ENCODE measurements at regions not wholly inside any gene's neighbourhood (a gene's known extent, or its start where the extent isn't known, plus 50 kb on each side); places are given as distances from the start of the nearest gene placed in this dataset.

DNA sequence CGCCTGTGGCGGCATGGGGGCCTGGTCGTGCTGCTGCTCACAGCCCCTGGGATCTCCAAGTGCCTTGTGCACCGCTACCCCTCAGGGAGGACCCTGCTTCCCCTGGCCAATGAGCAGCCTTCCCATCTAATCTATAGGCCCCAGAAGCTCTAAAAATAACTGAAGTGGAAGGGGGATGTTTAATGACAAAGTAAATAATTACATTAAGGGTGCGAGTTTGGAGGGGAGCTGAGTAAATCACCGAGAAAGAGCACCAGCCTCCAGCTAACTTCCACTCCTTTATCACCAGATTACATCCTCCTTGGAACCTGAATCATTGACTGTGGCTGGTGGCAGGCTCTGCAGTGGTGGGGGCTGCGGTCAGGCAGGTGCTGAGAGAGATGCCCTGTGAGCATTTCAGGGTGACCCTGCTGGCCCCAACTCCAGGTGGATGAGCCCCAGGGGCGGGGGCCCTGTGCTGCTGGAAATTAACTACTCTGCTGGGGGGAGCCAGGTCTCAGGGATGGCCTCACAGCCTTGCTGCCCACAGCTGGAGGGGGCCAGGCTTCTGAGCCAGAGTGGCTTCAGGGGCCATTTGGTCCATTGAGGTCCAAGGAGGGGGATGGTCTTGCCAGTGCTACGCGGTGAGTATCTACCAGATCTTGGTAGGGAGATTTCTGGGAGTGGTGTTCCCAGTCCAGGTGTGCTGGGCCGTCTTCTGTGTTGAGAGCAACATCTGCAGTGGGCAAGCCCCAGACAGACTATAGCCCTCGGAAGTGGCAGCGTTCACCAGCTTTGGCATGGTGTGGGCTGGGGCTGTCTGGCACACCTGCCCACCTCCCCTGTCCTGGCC lies 74.2 kb downstream of the GLI2 start:
- no peak overlapping the region for H2AFZ ChIP-seq (ENCODE audit: control insufficient read depth, low read depth, low read length)
- no peak overlapping the region for H3K4me3 ChIP-seq
- FAIRE-seq (no peak), DNase-seq (ENCODE audit: low read depth, low spot score) (no peak), ATAC-seq (no peak)
- H3K36me3 ChIP-seq (ENCODE audit: control insufficient read depth in 2 of 2, insufficient read depth in 2 of 2, low read length in 1 of 2), result no peaks in the 10 kb centered on the region
- H3K4me1 ChIP-seq (ENCODE audit: control insufficient read depth, insufficient read depth, low read length), result no peaks in the 10 kb centered on the region
- H3K27ac ChIP-seq (ENCODE audit: control insufficient read depth, insufficient read depth), result no peak overlapping the region
- H3K79me2 ChIP-seq (ENCODE audit: control insufficient read depth, insufficient read depth, low read length), result no peaks in the 10 kb centered on the region
- BruUV-seq (replicated peaks), result no TSS peak
- ChIA-PET POLR2A (no interaction called here), RAD21 (ENCODE audit: unreplicated experiment) (no interaction called here), CTCF (no interaction called here), SMC1A (ENCODE audit: uncharacterized antibody, unreplicated experiment) (interaction anchor here (0.5 kb wide), 1 partner anchor 136 kb away, joined by 3 read pairs; no protein-coding TSS in a partner anchor)
- H3K27me3 ChIP-seq (replicated peaks in 1 of 2; ENCODE audit: control insufficient read depth in 2 of 2, insufficient read depth in 2 of 2, low read length in 1 of 2), result peaks cover 0 to 3% of the 10 kb centered on the region in 2 experiments; a peak in 2 of 4 replicates
- no peak overlapping the region for H3K4me2 ChIP-seq (ENCODE audit: control insufficient read depth, insufficient read depth)
- in situ Hi-C loops (cut with MboI), result no loop called here
- no peaks in the 10 kb centered on the region for H3K9me3 ChIP-seq (replicated peaks; ENCODE audit: control insufficient read depth, insufficient read depth, low read length)
- no peaks in the 10 kb centered on the region for H4K20me1 ChIP-seq (ENCODE audit: control insufficient read depth, insufficient read depth)
- no peak overlapping the region for H3K9ac ChIP-seq (ENCODE audit: control insufficient read depth, insufficient read depth, low read length)
- intact Hi-C loops (cut with micrococcal nuclease; ENCODE audit: unreplicated experiment), result no loop called here
- WGBS (ENCODE audit: insufficient coverage, insufficient replicate concordance, low lambda C conversion rate, missing lambda C conversion rate), result 15% methylated on average over 13 of the region's 13 CpGs
- no peak for TF ChIP-seq ATF3 (IDR thresholded peaks at IDR 0.05; ENCODE audit: borderline replicate concordance, extremely low read depth, low read depth, low read length)
- TF ChIP-seq POLR2AphosphoS2 (IDR thresholded peaks at IDR 0.05; ENCODE audit: low read depth, low read length), result no peak
- TF ChIP-seq, protein P1, sequence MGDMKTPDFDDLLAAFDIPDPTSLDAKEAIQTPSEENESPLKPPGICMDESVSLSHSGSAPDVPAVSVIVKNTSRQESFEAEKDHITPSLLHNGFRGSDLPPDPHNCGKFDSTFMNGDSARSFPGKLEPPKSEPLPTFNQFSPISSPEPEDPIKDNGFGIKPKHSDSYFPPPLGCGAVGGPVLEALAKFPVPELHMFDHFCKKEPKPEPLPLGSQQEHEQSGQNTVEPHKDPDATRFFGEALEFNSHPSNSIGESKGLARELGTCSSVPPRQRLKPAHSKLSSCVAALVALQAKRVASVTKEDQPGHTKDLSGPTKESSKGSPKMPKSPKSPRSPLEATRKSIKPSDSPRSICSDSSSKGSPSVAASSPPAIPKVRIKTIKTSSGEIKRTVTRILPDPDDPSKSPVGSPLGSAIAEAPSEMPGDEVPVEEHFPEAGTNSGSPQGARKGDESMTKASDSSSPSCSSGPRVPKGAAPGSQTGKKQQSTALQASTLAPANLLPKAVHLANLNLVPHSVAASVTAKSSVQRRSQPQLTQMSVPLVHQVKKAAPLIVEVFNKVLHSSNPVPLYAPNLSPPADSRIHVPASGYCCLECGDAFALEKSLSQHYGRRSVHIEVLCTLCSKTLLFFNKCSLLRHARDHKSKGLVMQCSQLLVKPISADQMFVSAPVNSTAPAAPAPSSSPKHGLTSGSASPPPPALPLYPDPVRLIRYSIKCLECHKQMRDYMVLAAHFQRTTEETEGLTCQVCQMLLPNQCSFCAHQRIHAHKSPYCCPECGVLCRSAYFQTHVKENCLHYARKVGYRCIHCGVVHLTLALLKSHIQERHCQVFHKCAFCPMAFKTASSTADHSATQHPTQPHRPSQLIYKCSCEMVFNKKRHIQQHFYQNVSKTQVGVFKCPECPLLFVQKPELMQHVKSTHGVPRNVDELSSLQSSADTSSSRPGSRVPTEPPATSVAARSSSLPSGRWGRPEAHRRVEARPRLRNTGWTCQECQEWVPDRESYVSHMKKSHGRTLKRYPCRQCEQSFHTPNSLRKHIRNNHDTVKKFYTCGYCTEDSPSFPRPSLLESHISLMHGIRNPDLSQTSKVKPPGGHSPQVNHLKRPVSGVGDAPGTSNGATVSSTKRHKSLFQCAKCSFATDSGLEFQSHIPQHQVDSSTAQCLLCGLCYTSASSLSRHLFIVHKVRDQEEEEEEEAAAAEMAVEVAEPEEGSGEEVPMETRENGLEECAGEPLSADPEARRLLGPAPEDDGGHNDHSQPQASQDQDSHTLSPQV (IDR thresholded peaks at IDR 0.05), result no peak
- TF ChIP-seq CREB1 (IDR thresholded peaks at IDR 0.05; ENCODE audit: low read depth), result no peak
- no peak for TF ChIP-seq NR2F1 (conservative IDR thresholded peaks at IDR 0.05)
- TF ChIP-seq, protein P2, sequence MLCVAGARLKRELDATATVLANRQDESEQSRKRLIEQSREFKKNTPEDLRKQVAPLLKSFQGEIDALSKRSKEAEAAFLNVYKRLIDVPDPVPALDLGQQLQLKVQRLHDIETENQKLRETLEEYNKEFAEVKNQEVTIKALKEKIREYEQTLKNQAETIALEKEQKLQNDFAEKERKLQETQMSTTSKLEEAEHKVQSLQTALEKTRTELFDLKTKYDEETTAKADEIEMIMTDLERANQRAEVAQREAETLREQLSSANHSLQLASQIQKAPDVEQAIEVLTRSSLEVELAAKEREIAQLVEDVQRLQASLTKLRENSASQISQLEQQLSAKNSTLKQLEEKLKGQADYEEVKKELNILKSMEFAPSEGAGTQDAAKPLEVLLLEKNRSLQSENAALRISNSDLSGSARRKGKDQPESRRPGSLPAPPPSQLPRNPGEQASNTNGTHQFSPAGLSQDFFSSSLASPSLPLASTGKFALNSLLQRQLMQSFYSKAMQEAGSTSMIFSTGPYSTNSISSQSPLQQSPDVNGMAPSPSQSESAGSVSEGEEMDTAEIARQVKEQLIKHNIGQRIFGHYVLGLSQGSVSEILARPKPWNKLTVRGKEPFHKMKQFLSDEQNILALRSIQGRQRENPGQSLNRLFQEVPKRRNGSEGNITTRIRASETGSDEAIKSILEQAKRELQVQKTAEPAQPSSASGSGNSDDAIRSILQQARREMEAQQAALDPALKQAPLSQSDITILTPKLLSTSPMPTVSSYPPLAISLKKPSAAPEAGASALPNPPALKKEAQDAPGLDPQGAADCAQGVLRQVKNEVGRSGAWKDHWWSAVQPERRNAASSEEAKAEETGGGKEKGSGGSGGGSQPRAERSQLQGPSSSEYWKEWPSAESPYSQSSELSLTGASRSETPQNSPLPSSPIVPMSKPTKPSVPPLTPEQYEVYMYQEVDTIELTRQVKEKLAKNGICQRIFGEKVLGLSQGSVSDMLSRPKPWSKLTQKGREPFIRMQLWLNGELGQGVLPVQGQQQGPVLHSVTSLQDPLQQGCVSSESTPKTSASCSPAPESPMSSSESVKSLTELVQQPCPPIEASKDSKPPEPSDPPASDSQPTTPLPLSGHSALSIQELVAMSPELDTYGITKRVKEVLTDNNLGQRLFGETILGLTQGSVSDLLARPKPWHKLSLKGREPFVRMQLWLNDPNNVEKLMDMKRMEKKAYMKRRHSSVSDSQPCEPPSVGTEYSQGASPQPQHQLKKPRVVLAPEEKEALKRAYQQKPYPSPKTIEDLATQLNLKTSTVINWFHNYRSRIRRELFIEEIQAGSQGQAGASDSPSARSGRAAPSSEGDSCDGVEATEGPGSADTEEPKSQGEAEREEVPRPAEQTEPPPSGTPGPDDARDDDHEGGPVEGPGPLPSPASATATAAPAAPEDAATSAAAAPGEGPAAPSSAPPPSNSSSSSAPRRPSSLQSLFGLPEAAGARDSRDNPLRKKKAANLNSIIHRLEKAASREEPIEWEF (IDR thresholded peaks at IDR 0.05; ENCODE audit: insufficient replicate concordance, low read depth, low read length), result no peak
- TF ChIP-seq MYC (IDR thresholded peaks at IDR 0.05; ENCODE audit: insufficient read depth, insufficient read length, insufficient replicate concordance, low read length, severe bottlenecking), result no peak
- TF ChIP-seq ZNF207 (IDR thresholded peaks at IDR 0.05; ENCODE audit: borderline replicate concordance), result no peak
- TF ChIP-seq SMAD5 (IDR thresholded peaks at IDR 0.05; ENCODE audit: low read depth), result no peak
- TF ChIP-seq NFXL1 (IDR thresholded peaks at IDR 0.05; ENCODE audit: borderline replicate concordance), result no peak
- no peak for TF ChIP-seq ZNF217 (IDR thresholded peaks at IDR 0.05)
- no peak for TF ChIP-seq USF1 (IDR thresholded peaks at IDR 0.05; ENCODE audit: borderline replicate concordance, extremely low read length, insufficient read depth, low read depth, low read length)
